ENCODE measurements at regions not wholly inside any gene's neighbourhood (a gene's known extent, or its start where the extent isn't known, plus 50 kb on each side); places are given as distances from the start of the nearest gene placed in this dataset.
"Not testable (repeated sequence)": the region's sequence is repeated elsewhere in the genome, so short reads cannot be mapped to it uniquely, and the experiment has no call there.

DNA sequence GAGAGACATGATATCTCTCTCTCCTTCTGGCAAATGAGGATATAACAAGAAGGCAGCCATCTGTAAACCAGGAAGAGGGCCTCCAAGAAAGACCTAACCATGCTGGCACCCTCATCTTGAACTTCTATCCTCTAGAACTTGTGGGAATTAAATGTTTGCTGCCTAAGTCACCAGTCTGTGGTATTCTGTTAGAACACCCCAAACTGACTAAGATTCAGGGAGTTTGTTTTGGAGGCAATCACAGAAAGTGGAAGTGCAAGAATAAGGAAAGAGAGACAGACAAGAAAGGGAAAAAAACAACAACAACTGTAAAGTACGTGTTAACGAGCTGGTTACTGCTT, 114.5 kb upstream of the GOT2 start:
- Histone ChIP-seq H3K27me3 (replicated peaks; ENCODE audit: insufficient read depth, low read length) (no peaks in the 10 kb centered on the region), H3K36me3 (replicated peaks; ENCODE audit: insufficient read depth, low read length) (no peaks in the 10 kb centered on the region), H3K4me1 (ENCODE audit: low read length) (no peaks in the 10 kb centered on the region), H2AFZ (ENCODE audit: low read length) (no peak overlapping the region), H4K20me1 (ENCODE audit: insufficient read depth, low read length) (no peaks in the 10 kb centered on the region), H3K9ac (ENCODE audit: low read length) (no peak overlapping the region), H3K4me2 (ENCODE audit: low read depth, low read length) (no peak overlapping the region), H3K79me2 (ENCODE audit: low read length) (no peaks in the 10 kb centered on the region), H3K27ac (ENCODE audit: low read length) (no peak overlapping the region), H3K9me2 (replicated peaks; ENCODE audit: insufficient read depth, low read length) (no peaks in the 10 kb centered on the region), H3K4me3 (ENCODE audit: low read length) (no peak overlapping the region), H3K9me3 (replicated peaks; ENCODE audit: insufficient read depth, low read length) (no peaks in the 10 kb centered on the region), H3F3A (ENCODE audit: insufficient read depth, low read length) (no peaks in the 10 kb centered on the region)
- DNase-seq: no peak
- TF ChIP-seq EZH2 (optimal IDR thresholded peaks at IDR 0.05; ENCODE audit: low read depth, low read length) (no peak), EZH2phosphoT487 (IDR thresholded peaks at IDR 0.05; ENCODE audit: low read length) (no peak)
- TF ChIP-seq, protein P1, sequence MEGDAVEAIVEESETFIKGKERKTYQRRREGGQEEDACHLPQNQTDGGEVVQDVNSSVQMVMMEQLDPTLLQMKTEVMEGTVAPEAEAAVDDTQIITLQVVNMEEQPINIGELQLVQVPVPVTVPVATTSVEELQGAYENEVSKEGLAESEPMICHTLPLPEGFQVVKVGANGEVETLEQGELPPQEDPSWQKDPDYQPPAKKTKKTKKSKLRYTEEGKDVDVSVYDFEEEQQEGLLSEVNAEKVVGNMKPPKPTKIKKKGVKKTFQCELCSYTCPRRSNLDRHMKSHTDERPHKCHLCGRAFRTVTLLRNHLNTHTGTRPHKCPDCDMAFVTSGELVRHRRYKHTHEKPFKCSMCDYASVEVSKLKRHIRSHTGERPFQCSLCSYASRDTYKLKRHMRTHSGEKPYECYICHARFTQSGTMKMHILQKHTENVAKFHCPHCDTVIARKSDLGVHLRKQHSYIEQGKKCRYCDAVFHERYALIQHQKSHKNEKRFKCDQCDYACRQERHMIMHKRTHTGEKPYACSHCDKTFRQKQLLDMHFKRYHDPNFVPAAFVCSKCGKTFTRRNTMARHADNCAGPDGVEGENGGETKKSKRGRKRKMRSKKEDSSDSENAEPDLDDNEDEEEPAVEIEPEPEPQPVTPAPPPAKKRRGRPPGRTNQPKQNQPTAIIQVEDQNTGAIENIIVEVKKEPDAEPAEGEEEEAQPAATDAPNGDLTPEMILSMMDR (IDR thresholded peaks at IDR 0.05; ENCODE audit: low read length): no peak

DNA sequence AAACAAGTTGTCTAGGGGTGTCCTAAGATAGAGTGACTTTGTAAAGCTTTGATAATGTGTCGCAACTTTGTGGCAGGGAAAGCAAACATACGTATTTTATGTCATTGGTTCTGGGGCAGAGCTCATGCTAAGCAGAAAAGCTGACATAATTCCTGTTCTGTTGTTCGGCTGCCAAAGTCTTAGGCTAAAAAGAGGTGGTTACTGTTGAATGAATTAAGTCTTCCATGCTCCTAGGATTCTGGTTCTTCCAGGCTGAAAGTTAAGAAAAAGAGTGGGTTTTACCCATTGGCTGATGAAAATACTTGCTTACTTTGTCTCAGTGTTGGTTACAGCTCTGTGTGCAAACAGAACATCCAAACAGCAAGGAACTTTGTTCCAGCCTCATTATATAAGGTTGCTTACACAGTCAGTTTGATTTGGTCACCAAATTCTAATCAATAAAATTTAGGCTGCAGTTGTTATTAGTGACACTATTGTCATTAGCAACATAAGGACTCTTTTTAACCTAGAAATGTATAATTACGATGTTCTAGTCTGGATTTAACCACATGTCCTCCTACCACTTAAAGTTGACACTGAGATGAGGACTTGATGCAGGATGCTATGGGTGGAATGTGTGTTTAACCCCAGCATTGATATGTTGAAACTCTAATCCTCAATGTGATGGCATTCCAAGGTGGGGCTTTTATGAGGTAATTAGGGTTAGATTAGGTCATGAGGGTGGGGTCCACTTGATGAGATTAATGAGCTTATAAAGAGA, 114.0 kb upstream of the GOT2 start:
- H3K9me2 ChIP-seq (replicated peaks; ENCODE audit: insufficient read depth, low read length): no peaks in the 10 kb centered on the region
- no peaks in the 10 kb centered on the region for H4K20me1 ChIP-seq (ENCODE audit: insufficient read depth, low read length)
- no peak overlapping the region for H3K4me3 ChIP-seq (ENCODE audit: low read length)
- no peaks in the 10 kb centered on the region for H3K36me3 ChIP-seq (replicated peaks; ENCODE audit: insufficient read depth, low read length)
- no peak for TF ChIP-seq EZH2phosphoT487 (IDR thresholded peaks at IDR 0.05; ENCODE audit: low read length)
- no peak for TF ChIP-seq EZH2 (optimal IDR thresholded peaks at IDR 0.05; ENCODE audit: low read depth, low read length)
- TF ChIP-seq, protein P1 (IDR thresholded peaks at IDR 0.05; ENCODE audit: low read length): no peak
- H3K27me3 ChIP-seq (replicated peaks; ENCODE audit: insufficient read depth, low read length): no peaks in the 10 kb centered on the region
- H3K79me2 ChIP-seq (ENCODE audit: low read length): no peaks in the 10 kb centered on the region
- H3K9me3 ChIP-seq (replicated peaks; ENCODE audit: insufficient read depth, low read length): no peaks in the 10 kb centered on the region
- H3K9ac ChIP-seq (ENCODE audit: low read length): no peak overlapping the region
- no peaks in the 10 kb centered on the region for H3F3A ChIP-seq (ENCODE audit: insufficient read depth, low read length)
- DNase-seq: no peak
- no peak overlapping the region for H2AFZ ChIP-seq (ENCODE audit: low read length)
- H3K4me2 ChIP-seq (ENCODE audit: low read depth, low read length): no peak overlapping the region
- no peak overlapping the region for H3K27ac ChIP-seq (ENCODE audit: low read length)
- H3K4me1 ChIP-seq (ENCODE audit: low read length): no peaks in the 10 kb centered on the region

DNA sequence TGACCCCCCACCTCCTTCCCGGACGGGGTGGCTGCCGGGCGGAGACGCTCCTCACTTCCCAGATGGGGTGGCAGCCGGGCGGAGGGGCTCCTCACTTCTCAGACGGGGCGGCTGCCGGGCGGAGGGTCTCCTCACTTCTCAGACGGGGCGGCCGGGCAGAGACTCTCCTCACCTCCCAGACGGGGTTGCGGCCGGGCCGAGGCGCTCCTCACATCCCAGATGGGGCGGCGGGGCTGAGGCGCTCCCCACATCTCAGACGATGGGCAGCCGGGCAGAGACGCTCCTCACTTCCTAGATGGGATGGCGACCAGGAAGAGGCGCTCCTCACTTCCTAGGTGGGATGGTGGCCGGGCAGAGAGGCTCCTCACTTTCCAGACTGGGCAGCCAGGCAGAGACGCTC, 112.1 kb upstream of the GOT2 start:
- H3F3A ChIP-seq (ENCODE audit: insufficient read depth, low read length); H4K20me1 ChIP-seq (ENCODE audit: insufficient read depth, low read length); H2AFZ ChIP-seq (ENCODE audit: low read length); H3K4me3 ChIP-seq (ENCODE audit: low read length); H3K79me2 ChIP-seq (ENCODE audit: low read length); H3K9me2 ChIP-seq (replicated peaks; ENCODE audit: insufficient read depth, low read length); DNase-seq; H3K4me1 ChIP-seq (ENCODE audit: low read length); H3K4me2 ChIP-seq (ENCODE audit: low read depth, low read length); H3K27me3 ChIP-seq (replicated peaks; ENCODE audit: insufficient read depth, low read length); H3K36me3 ChIP-seq (replicated peaks; ENCODE audit: insufficient read depth, low read length); H3K9ac ChIP-seq (ENCODE audit: low read length); H3K9me3 ChIP-seq (replicated peaks; ENCODE audit: insufficient read depth, low read length); H3K27ac ChIP-seq (ENCODE audit: low read length): not testable (repeated sequence)

DNA sequence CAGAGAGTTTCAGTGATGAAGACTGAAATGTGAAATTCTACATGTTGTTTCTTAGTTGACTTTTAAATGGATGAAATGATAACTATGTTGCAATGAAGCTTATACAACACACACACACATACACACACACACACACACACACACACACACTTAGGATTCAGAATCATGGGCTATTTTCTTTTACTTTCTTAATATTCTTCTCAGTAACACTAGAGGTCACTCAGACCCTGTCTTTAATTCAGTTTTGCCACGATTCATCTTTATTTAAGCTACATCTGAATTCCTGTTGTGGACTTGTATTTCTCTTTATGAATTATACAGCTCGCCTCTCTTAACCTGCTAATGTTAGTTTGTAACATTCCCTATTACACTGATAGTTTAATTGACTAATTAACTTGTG, 109.6 kb upstream of the GOT2 start:
- peak; percentile 23 for DNase-seq
- no peaks in the 10 kb centered on the region for H3F3A ChIP-seq (ENCODE audit: insufficient read depth, low read length)
- no peaks in the 10 kb centered on the region for H3K9me3 ChIP-seq (replicated peaks; ENCODE audit: insufficient read depth, low read length)

More for the DNA sequence above, 109.6 kb upstream of the GOT2 start:
- H3K36me3 ChIP-seq (replicated peaks; ENCODE audit: insufficient read depth, low read length): no peaks in the 10 kb centered on the region
- H3K79me2 ChIP-seq (ENCODE audit: low read length): no peaks in the 10 kb centered on the region
- no peaks in the 10 kb centered on the region for H3K9me2 ChIP-seq (replicated peaks; ENCODE audit: insufficient read depth, low read length)
- no peaks in the 10 kb centered on the region for H3K27me3 ChIP-seq (replicated peaks; ENCODE audit: insufficient read depth, low read length)
- TF ChIP-seq EZH2phosphoT487 (IDR thresholded peaks at IDR 0.05; ENCODE audit: low read length): no peak
- TF ChIP-seq, protein P1 (IDR thresholded peaks at IDR 0.05; ENCODE audit: low read length): peak; percentile 37
- no peak overlapping the region for H3K4me3 ChIP-seq (ENCODE audit: low read length)
- no peak overlapping the region for H3K9ac ChIP-seq (ENCODE audit: low read length)
- no peak overlapping the region for H2AFZ ChIP-seq (ENCODE audit: low read length)
- H3K4me2 ChIP-seq (ENCODE audit: low read depth, low read length): no peak overlapping the region
- no peaks in the 10 kb centered on the region for H3K4me1 ChIP-seq (ENCODE audit: low read length)
- H4K20me1 ChIP-seq (ENCODE audit: insufficient read depth, low read length): no peaks in the 10 kb centered on the region
- H3K27ac ChIP-seq (ENCODE audit: low read length): no peak overlapping the region
